OCI-LY7 (cell line): ENCODE measurements at regions not wholly inside any gene's neighbourhood (a gene's known extent, or its start where the extent isn't known, plus 50 kb on each side); places are given as distances from the start of the nearest gene placed in this dataset.

Experiments used
- BruUV-seq: library from RNA; stranded (reverse); fragments of 400-500 nt; replicated peaks from 2 replicates; lab custom pipeline; 2021; lab: Mats Ljungman, UMichigan
- CTCF ChIA-PET: fragments of 300-600 bp; sonication (Branson Sonifier 250); formaldehyde crosslinking; loops from one replicate; lab custom pipeline; 2022; ENCODE audit warnings: antibody characterized with exemption; ENCODE audit not compliant: unreplicated experiment; lab: Charles Lee
- POLR2A ChIA-PET: fragments of 300-600 bp; sonication (Branson Sonifier 250); formaldehyde crosslinking; loops from one replicate; lab custom pipeline; 2022; ENCODE audit warnings: antibody characterized with exemption; lab: Charles Lee
- DNase-seq: peaks from one replicate; pipeline ENCODE4 v3.0.0-alpha.2; 2015; ENCODE audit warnings: low spot score
- H2AFZ ChIP-seq: fragments of 200-600 bp; sonication (generic), shearing (Covaris generic); 2 replicates; pipeline ENCODE4 v1.6.1; 2014; ENCODE audit warnings: mild to moderate bottlenecking, antibody characterized with exemption, low read length, moderate library complexity
- H3K27ac ChIP-seq: fragments of 200-600 bp; sonication (generic); 2 replicates; pipeline ENCODE4 v1.5.1; 2014; ENCODE audit warnings: mixed run types, low read depth, mild to moderate bottlenecking, moderate library complexity, low read length, inconsistent platforms; ENCODE audit not compliant: poor library complexity, severe bottlenecking
- H3K36me3 ChIP-seq: fragments of 200-600 bp; sonication (generic); 2 replicates; pipeline ENCODE4 v1.6.1; 2014; ENCODE audit warnings: mild to moderate bottlenecking, antibody characterized with exemption, low read length, moderate library complexity, mixed read lengths; ENCODE audit not compliant: insufficient read depth
- H3K4me1 ChIP-seq: fragments of 200-600 bp; sonication (generic); 2 replicates; pipeline ENCODE4 v1.5.1; 2014; ENCODE audit warnings: mild to moderate bottlenecking, low read length; ENCODE audit not compliant: insufficient read depth, poor library complexity, severe bottlenecking
- H3K4me2 ChIP-seq: fragments of 200-600 bp; sonication (generic); 2 replicates; pipeline ENCODE4 v1.6.1; 2014; ENCODE audit warnings: mild to moderate bottlenecking, low read length
- H3K4me3 ChIP-seq: fragments of 200-600 bp; sonication (generic); 2 replicates; pipeline ENCODE4 v1.5.1; 2014; ENCODE audit warnings: mild to moderate bottlenecking, low read depth, low read length; ENCODE audit not compliant: poor library complexity, severe bottlenecking
- H3K79me2 ChIP-seq: fragments of 200-600 bp; sonication (generic); 2 replicates; pipeline ENCODE4 v1.6.1; 2016; ENCODE audit warnings: low read depth, mild to moderate bottlenecking, low read length, moderate library complexity, mixed read lengths; ENCODE audit not compliant: insufficient read depth
- H3K9me2 ChIP-seq: fragments of 200-600 bp; sonication (generic); 2 replicates; pipeline ENCODE4 v1.6.1; 2016; ENCODE audit warnings: mild to moderate bottlenecking, low read length, mixed read lengths; ENCODE audit not compliant: insufficient read depth
- H3K9me3 ChIP-seq: fragments of 200-600 bp; sonication (generic); 2 replicates; pipeline ENCODE4 v1.6.1; 2014; ENCODE audit warnings: mild to moderate bottlenecking, mixed run types, low read length, mixed read lengths
- H4K20me1 ChIP-seq: fragments of 200-600 bp; sonication (generic); 2 replicates; pipeline ENCODE4 v1.6.1; 2014; ENCODE audit warnings: mild to moderate bottlenecking, antibody characterized with exemption, low read length, moderate library complexity, mixed read lengths; ENCODE audit not compliant: insufficient read depth
- EZH2phosphoT487 ChIP-seq: fragments of 200-600 bp; sonication (generic); IDR thresholded peaks from 2 replicates; pipeline ENCODE4 v1.6.1; 2018; ENCODE audit warnings: low read depth, borderline replicate concordance, mild to moderate bottlenecking, mixed run types, antibody characterized with exemption, low read length, moderate library complexity, mixed read lengths
- intact Hi-C: fragments of 100-400 bp; cut with micrococcal nuclease; formaldehyde crosslinking; loops from one replicate; pipeline ENCODE4 v1.10.0; 2022; ENCODE audit not compliant: unreplicated experiment
- TF ChIP-seq, protein P1 (sequence below): fragments of 200-600 bp; sonication (generic); conservative IDR thresholded peaks from 2 replicates; pipeline ENCODE4 v1.5.1; 2014; ENCODE audit warnings: mild to moderate bottlenecking, antibody characterized with exemption, low read length, moderate library complexity, mixed read lengths

DNA sequence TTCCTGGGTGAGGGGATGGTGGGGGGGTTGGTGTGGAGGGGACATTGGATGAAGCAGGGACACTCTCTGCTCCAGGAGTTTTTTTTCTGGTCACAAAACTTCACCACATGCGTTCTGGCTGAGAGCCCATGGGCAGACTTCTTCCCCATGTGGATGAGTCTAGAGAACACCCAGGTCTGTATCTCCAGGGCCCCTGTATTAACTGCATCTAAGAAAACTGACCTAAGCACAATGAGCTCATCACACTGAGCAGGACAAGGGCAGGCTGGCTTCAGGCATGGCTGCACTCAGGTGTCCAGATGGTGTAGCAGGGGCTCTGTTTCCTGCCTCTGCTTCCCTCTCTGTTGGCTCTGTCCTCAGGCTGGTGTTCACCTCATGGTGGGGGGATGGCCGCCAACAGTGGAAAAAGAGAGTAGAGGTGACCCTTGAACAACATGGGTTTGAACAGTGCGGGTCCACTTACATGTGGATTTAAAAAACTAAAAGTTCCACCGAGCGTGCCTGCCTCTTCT, 85.3 kb upstream of the STC2 start:
- BruUV-seq, result no TSS peak
- CTCF ChIA-PET, result no interaction called here
- no peak overlapping the region for H3K27ac ChIP-seq

DNA sequence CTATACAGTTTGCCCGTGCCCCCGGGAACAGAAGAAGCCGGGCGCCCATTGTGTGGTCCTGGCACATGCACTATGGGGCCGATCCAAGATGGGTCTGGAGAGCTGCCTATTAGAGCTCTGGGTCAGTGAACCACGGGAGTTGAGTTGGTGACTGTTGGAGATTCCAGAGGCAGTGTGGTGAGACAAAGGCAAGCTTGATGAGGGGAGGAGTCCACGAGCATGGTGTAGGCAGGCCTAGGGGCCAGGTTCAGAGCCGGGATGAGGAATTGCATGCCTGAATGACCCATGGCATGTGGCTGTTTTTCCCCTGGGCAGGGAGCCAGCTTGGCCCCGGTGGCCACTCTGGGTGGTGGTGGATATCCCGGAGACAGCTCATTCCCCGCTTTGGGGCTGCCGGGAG, 84.4 kb upstream of the STC2 start:
- no peaks in the 10 kb centered on the region for H3K79me2 ChIP-seq
- no peaks in the 10 kb centered on the region for H3K9me2 ChIP-seq
- H4K20me1 ChIP-seq, result no peaks in the 10 kb centered on the region
- H3K4me2 ChIP-seq, result no peak overlapping the region
- intact Hi-C loops, result no loop called here
- H2AFZ ChIP-seq, result no peak overlapping the region
- no peak for DNase-seq
- H3K9me3 ChIP-seq, result no peaks in the 10 kb centered on the region
- H3K4me1 ChIP-seq, result no peaks in the 10 kb centered on the region
- no peak overlapping the region for H3K4me3 ChIP-seq
- no peak for TF ChIP-seq EZH2phosphoT487
- TF ChIP-seq, protein P1, sequence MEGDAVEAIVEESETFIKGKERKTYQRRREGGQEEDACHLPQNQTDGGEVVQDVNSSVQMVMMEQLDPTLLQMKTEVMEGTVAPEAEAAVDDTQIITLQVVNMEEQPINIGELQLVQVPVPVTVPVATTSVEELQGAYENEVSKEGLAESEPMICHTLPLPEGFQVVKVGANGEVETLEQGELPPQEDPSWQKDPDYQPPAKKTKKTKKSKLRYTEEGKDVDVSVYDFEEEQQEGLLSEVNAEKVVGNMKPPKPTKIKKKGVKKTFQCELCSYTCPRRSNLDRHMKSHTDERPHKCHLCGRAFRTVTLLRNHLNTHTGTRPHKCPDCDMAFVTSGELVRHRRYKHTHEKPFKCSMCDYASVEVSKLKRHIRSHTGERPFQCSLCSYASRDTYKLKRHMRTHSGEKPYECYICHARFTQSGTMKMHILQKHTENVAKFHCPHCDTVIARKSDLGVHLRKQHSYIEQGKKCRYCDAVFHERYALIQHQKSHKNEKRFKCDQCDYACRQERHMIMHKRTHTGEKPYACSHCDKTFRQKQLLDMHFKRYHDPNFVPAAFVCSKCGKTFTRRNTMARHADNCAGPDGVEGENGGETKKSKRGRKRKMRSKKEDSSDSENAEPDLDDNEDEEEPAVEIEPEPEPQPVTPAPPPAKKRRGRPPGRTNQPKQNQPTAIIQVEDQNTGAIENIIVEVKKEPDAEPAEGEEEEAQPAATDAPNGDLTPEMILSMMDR, result no peak
- H3K36me3 ChIP-seq, result no peaks in the 10 kb centered on the region
- CTCF ChIA-PET, result no interaction called here
- no peak overlapping the region for H3K27ac ChIP-seq
- no TSS peak for BruUV-seq
- POLR2A ChIA-PET, result interaction anchor here (0.5 kb wide), 1 partner anchor 1321 kb away, joined by 4 read pairs; no protein-coding TSS in a partner anchor

More for the DNA sequence above, 85.3 kb upstream of the STC2 start:
- Histone ChIP-seq H3K9me2 (no peaks in the 10 kb centered on the region), H3K4me2 (no peak overlapping the region), H3K4me1 (no peaks in the 10 kb centered on the region), H2AFZ (no peak overlapping the region), H3K79me2 (no peaks in the 10 kb centered on the region), H3K4me3 (no peak overlapping the region), H3K9me3 (no peaks in the 10 kb centered on the region), H4K20me1 (no peaks in the 10 kb centered on the region), H3K36me3 (no peaks in the 10 kb centered on the region)
- POLR2A ChIA-PET, result no interaction called here
- no peak for TF ChIP-seq EZH2phosphoT487
- TF ChIP-seq, protein P1, result no peak
- intact Hi-C loops, result no loop called here
- no peak for DNase-seq

DNA sequence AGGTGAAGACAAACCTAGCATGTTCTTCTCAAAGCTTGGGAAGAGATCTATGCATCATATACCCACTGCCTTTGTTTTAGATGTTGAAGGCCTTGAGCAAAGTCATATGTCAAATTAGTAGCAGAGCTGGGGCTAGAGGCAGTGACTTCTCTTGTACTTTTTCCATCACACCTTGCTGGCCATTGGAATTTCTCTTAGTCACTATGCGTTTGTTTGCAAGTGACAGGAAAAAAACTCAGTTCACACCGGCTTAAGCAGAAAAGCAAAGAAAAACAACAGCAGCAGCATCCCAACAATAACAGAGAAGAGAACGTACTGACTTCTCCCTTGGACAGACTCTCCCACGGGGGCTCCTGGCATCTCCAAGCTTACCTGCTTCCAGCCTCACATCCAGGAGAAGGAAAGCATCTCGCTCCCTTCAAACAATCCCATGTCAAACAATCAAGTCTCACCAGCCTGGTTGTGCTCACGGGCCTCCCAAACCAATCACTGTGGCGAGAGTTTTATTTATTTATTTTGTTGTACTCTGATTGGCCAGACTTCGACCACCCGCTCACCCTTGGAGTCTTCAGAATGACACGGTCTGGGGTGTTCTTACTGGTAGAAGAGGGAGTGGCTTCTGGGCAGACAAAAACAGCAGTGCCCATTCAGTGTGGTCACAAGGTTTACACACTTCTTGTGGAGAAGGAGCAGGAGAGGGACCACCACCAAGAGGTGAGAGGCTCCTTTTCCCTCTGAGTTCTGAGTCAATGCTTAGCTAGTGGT, 83.8 kb upstream of the STC2 start:
- Histone ChIP-seq H3K9me3 (no peaks in the 10 kb centered on the region), H4K20me1 (no peaks in the 10 kb centered on the region), H3K27ac (no peak overlapping the region), H2AFZ (no peak overlapping the region), H3K4me2 (no peak overlapping the region), H3K79me2 (no peaks in the 10 kb centered on the region), H3K9me2 (no peaks in the 10 kb centered on the region), H3K4me3 (no peak overlapping the region), H3K36me3 (no peaks in the 10 kb centered on the region), H3K4me1 (no peaks in the 10 kb centered on the region)
- no TSS peak for BruUV-seq
- ChIA-PET CTCF (no interaction called here), POLR2A (interaction anchor here (0.5 kb wide), 1 partner anchor 1322 kb away, joined by 4 read pairs; no protein-coding TSS in a partner anchor)
- intact Hi-C loops, result no loop called here
- no peak for TF ChIP-seq EZH2phosphoT487
- TF ChIP-seq, protein P1, result no peak
- no peak for DNase-seq
